Body of pancreas (tissue), 4 donors: ENCODE measurements at regions not wholly inside any gene's neighbourhood (a gene's known extent, or its start where the extent isn't known, plus 50 kb on each side); places are given as distances from the start of the nearest gene placed in this dataset.
"Not testable (repeated sequence)": the region's sequence is repeated elsewhere in the genome, so short reads cannot be mapped to it uniquely, and the experiment has no call there.

Source experiments
- ATAC-seq: fragments of 150-250 bp; one replicate; pipeline ENCODE4 v1.9.1; 2016
- DNase-seq, 4 donors: peaks; one replicate each; pipeline ENCODE4 v3.0.0-alpha.2; 2019
- H3K27ac ChIP-seq, 4 donors: fragments of 200-600 bp; sonication (generic); 1 replicate in 3 of 4; 2 replicates in 1 of 4; pipeline versions ENCODE4 v1.5.1 to v1.6.1; 2016 to 2019; ENCODE audit warnings: mild to moderate bottlenecking in 1 of 4, mixed read lengths in 1 of 4, moderate library complexity in 1 of 4
- H3K27me3 ChIP-seq, 2 donors: fragments of 200-600 bp; sonication (generic); one replicate each; pipeline ENCODE4 v1.6.0; 2016; ENCODE audit warnings: mild to moderate bottlenecking in 1 of 2
- H3K36me3 ChIP-seq, 2 donors: fragments of 200-600 bp; sonication (generic); replicated peaks in 1 of 2; 2 replicates each; pipeline ENCODE4 v1.5.1; 2016; ENCODE audit warnings: low read depth in 2 of 2; ENCODE audit not compliant: insufficient read depth in 1 of 2
- H3K4me1 ChIP-seq: fragments of 200-600 bp; sonication (generic); one replicate; pipeline ENCODE4 v1.6.0; 2016
- H3K4me3 ChIP-seq, 2 donors: fragments of 200-600 bp; sonication (generic); 1 replicate in 1 of 2; 2 replicates in 1 of 2; pipeline ENCODE4 v1.5.1; 2016 to 2019
- H3K9me3 ChIP-seq, 3 donors: fragments of 200-600 bp; sonication (generic); 1 replicate in 2 of 3; 2 replicates in 1 of 3; pipeline ENCODE4 v1.5.1; 2016
- CTCF ChIP-seq, 7 experiments: fragments of 450-650 bp in 4 of 7; fragments of 200-600 bp in 3 of 7; sonication (generic) in 3 of 7; IDR thresholded peaks; one replicate each; pipeline ENCODE4 v1.5.1; 2016 to 2019; ENCODE audit warnings: antibody characterized with exemption in 7 of 7
- POLR2A ChIP-seq, 3 donors: fragments of 450-650 bp; IDR thresholded peaks; one replicate each; pipeline ENCODE4 v1.6.1; 2016; ENCODE audit warnings: antibody characterized with exemption in 3 of 3, mild to moderate bottlenecking in 2 of 3
- WGBS, 2 donors: methylation state at CpG; one replicate each; pipeline ENCODE4 v1.1.5; 2017; 5-methylcytosine and 5-hydroxymethylcytosine counted together
- intact Hi-C: fragments of 100-400 bp; cut with DNase I; formaldehyde crosslinking; loops from one replicate; pipeline ENCODE4 v1.15.1; 2023

GRCh38 chr5:74526111-74526510 is 114.4 kb downstream of the ENC1 start:
- Histone ChIP-seq H3K36me3 (no peaks in the 10 kb centered on the region), H3K27me3 (no peaks in the 10 kb centered on the region), H3K27ac (no peak overlapping the region), H3K9me3 (no peaks in the 10 kb centered on the region), H3K4me3 (no peak overlapping the region), H3K4me1 (no peaks in the 10 kb centered on the region)
- WGBS, 2 donors = 100% methylated on average over 1 of the region's 1 CpG
- ATAC-seq = no peak
- TF ChIP-seq CTCF (IDR thresholded peaks at IDR 0.05) = no peak
- no peak for TF ChIP-seq POLR2A (IDR thresholded peaks at IDR 0.05)
- intact Hi-C loops = no loop called here
- no peak for DNase-seq

GRCh38 chr5:74524767-74525166 is 115.8 kb downstream of the ENC1 start:
- WGBS, 2 donors = 91 to 98% methylated on average over 3 of the region's 3 CpGs
- H3K4me3 ChIP-seq, H3K4me1 ChIP-seq, DNase-seq, ATAC-seq, H3K27ac ChIP-seq, H3K9me3 ChIP-seq, H3K36me3 ChIP-seq, H3K27me3 ChIP-seq, intact Hi-C loops: not testable (repeated sequence)

- intact Hi-C loops = not testable (repeated sequence)
These were observed 116.8 kb downstream of the ENC1 start for GRCh38 chr5:74523698-74524097.

GRCh38 chr5:74522838-74523237 is 117.7 kb downstream of the ENC1 start:
- H3K27ac ChIP-seq, DNase-seq, ATAC-seq: not testable (repeated sequence)

More at GRCh38 chr5:74523698-74524097, 116.8 kb downstream of the ENC1 start:
- H3K36me3 ChIP-seq, H3K27me3 ChIP-seq, H3K27ac ChIP-seq, H3K9me3 ChIP-seq, H3K4me3 ChIP-seq, DNase-seq, ATAC-seq, H3K4me1 ChIP-seq: not testable (repeated sequence)
- WGBS, 2 donors = 91% methylated on average over 4 of the region's 4 CpGs; no CpG with 5 or more reads in 1 of the 2 donors

GRCh38 chr5:74521401-74521800 is 119.1 kb downstream of the ENC1 start:
- H3K9me3 ChIP-seq = no peaks in the 10 kb centered on the region
- H3K4me3 ChIP-seq = no peak overlapping the region
- no peak for ATAC-seq
- no peak overlapping the region for H3K27ac ChIP-seq
- 59 to 63% methylated on average over 3 of the region's 3 CpGs for WGBS, 2 donors
- no peaks in the 10 kb centered on the region for H3K27me3 ChIP-seq
- TF ChIP-seq CTCF (IDR thresholded peaks at IDR 0.05) (no peak), POLR2A (IDR thresholded peaks at IDR 0.05) (no peak)
- DNase-seq = no peak
- no peaks in the 10 kb centered on the region for H3K4me1 ChIP-seq
- intact Hi-C loops = no loop called here
- no peaks in the 10 kb centered on the region for H3K36me3 ChIP-seq

More at GRCh38 chr5:74522838-74523237, 117.7 kb downstream of the ENC1 start:
- intact Hi-C loops, H3K36me3 ChIP-seq, H3K4me3 ChIP-seq, H3K27me3 ChIP-seq, H3K9me3 ChIP-seq, H3K4me1 ChIP-seq: not testable (repeated sequence)
- 96 to 100% methylated on average over 2 of the region's 2 CpGs for WGBS, 2 donors

GRCh38 chr5:74519679-74520078 is 120.8 kb downstream of the ENC1 start:
- no peak overlapping the region for H3K27ac ChIP-seq
- H3K9me3 ChIP-seq = no peaks in the 10 kb centered on the region
- no peaks in the 10 kb centered on the region for H3K36me3 ChIP-seq
- H3K4me3 ChIP-seq = no peak overlapping the region
- H3K27me3 ChIP-seq = no peaks in the 10 kb centered on the region
- no peaks in the 10 kb centered on the region for H3K4me1 ChIP-seq
- WGBS, 2 donors = 86 to 96% methylated on average over 4 of the region's 4 CpGs
- ATAC-seq = no peak
- DNase-seq = no peak
- intact Hi-C loops = no loop called here
- TF ChIP-seq CTCF (IDR thresholded peaks at IDR 0.05) = no peak
- TF ChIP-seq POLR2A (IDR thresholded peaks at IDR 0.05) = no peak
